ENCODE measurements at regions not wholly inside any gene's neighbourhood (a gene's known extent, or its start where the extent isn't known, plus 50 kb on each side); places are given as distances from the start of the nearest gene placed in this dataset.

DNA sequence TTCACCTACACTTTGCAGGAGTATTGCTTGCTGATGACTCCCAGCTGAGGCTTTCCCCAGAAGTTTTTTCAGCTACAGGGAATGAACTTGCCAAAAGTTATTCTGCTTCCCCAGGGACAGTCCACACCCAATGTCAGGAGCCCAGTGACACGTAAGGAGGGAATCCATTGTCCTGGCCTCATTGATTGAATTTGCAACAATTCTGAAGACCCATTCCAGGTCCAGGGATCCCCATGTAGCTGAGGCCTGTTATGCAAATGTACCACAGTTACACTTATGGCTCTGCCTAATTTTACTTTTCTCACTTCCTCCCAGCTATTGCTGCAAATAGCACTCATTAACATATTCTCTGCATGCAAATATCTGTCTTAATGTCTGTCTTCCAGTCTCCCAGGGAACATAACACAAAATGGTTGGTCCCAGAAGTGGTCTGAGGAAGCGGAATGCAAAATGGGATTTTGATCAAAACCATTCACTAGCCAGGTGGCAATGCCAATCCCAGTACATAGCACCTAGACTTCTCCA, 113.7 kb upstream of the ACTRT1 start:
- TF ChIP-seq, protein P1, sequence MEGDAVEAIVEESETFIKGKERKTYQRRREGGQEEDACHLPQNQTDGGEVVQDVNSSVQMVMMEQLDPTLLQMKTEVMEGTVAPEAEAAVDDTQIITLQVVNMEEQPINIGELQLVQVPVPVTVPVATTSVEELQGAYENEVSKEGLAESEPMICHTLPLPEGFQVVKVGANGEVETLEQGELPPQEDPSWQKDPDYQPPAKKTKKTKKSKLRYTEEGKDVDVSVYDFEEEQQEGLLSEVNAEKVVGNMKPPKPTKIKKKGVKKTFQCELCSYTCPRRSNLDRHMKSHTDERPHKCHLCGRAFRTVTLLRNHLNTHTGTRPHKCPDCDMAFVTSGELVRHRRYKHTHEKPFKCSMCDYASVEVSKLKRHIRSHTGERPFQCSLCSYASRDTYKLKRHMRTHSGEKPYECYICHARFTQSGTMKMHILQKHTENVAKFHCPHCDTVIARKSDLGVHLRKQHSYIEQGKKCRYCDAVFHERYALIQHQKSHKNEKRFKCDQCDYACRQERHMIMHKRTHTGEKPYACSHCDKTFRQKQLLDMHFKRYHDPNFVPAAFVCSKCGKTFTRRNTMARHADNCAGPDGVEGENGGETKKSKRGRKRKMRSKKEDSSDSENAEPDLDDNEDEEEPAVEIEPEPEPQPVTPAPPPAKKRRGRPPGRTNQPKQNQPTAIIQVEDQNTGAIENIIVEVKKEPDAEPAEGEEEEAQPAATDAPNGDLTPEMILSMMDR (IDR thresholded peaks at IDR 0.05 in 4 of 5, conservative IDR thresholded peaks at IDR 0.05 in 1 of 5), result no peak
- no peak for TF ChIP-seq POLR2A (IDR thresholded peaks at IDR 0.05)
